Esophagus (tissue), 2 donors: ENCODE measurements at regions not wholly inside any gene's neighbourhood (a gene's known extent, or its start where the extent isn't known, plus 50 kb on each side); places are given as distances from the start of the nearest gene placed in this dataset.

Experiments
- H3K27ac ChIP-seq, 2 donors: one replicate each; pipeline ENCODE4 v1.5.1; 2013; ENCODE audit warnings: low read depth in 2 of 2, mild to moderate bottlenecking in 2 of 2, inconsistent platforms in 1 of 2, low read length in 1 of 2, moderate library complexity in 1 of 2
- H3K27me3 ChIP-seq, 2 donors: one replicate each; pipeline ENCODE4 v1.6.1; 2013; ENCODE audit warnings: low read length in 2 of 2, control low read depth in 1 of 2, mild to moderate bottlenecking in 1 of 2; ENCODE audit not compliant: insufficient read depth in 2 of 2, control insufficient read depth in 1 of 2
- H3K36me3 ChIP-seq, 2 donors: one replicate each; pipeline ENCODE4 v1.6.1; 2013; ENCODE audit warnings: low read length in 1 of 2; ENCODE audit not compliant: control insufficient read depth in 2 of 2, insufficient read depth in 2 of 2
- H3K4me1 ChIP-seq, 2 donors: one replicate each; pipeline ENCODE4 v1.6.1; 2013; ENCODE audit warnings: low read length in 1 of 2; ENCODE audit not compliant: control insufficient read depth in 2 of 2, insufficient read depth in 2 of 2
- H3K4me3 ChIP-seq, 2 donors: one replicate each; pipeline ENCODE4 v1.5.1; 2013; ENCODE audit warnings: low read length in 2 of 2, mild to moderate bottlenecking in 2 of 2, low read depth in 1 of 2, moderate library complexity in 1 of 2
- H3K9me3 ChIP-seq, 2 donors: one replicate each; pipeline ENCODE4 v1.6.1; 2013; ENCODE audit warnings: mild to moderate bottlenecking in 2 of 2, low read depth in 1 of 2, low read length in 1 of 2, moderate library complexity in 1 of 2; ENCODE audit not compliant: control insufficient read depth in 2 of 2, insufficient read depth in 1 of 2
- WGBS, 2 donors: extraction: QIAGEN DNeasy Blood & Tissue Kit; methylation state at CpG; one replicate each; pipeline ENCODE4 v1.1.7; 2013; 5-methylcytosine and 5-hydroxymethylcytosine counted together
- donor health status: healthy with polysubstance abuse.
- donor health status: Bipolar disorder and iron deficiency.

GRCh38 chr2:20150110-20150706 lies 74.7 kb downstream of the SDC1 start:
- Histone ChIP-seq H3K4me3 (no peak overlapping the region), H3K36me3 (no peaks in the 10 kb centered on the region), H3K9me3 (no peaks in the 10 kb centered on the region), H3K27ac (no peak overlapping the region), H3K4me1 (peaks cover 6 to 8% of the 10 kb centered on the region in 2 donors), H3K27me3 (no peaks in the 10 kb centered on the region)
- 90 to 94% methylated on average over 5 of the region's 5 CpGs for WGBS, 2 donors

GRCh38 chr2:20149703-20150030 lies 75.3 kb downstream of the SDC1 start:
- no peaks in the 10 kb centered on the region for H3K27me3 ChIP-seq
- H3K36me3 ChIP-seq, result no peaks in the 10 kb centered on the region
- whole genome bisulfite sequencing, 2 donors, result 69 to 84% methylated on average over 5 of the region's 5 CpGs
- no peaks in the 10 kb centered on the region for H3K9me3 ChIP-seq
- H3K27ac ChIP-seq, result no peak overlapping the region
- peaks cover 8 to 11% of the 10 kb centered on the region in 2 donors for H3K4me1 ChIP-seq
- H3K4me3 ChIP-seq, result no peak overlapping the region

- H3K4me3 ChIP-seq, result no peak overlapping the region
- WGBS, 2 donors, result 65 to 68% methylated on average over 12 of the region's 12 CpGs
- H3K27ac ChIP-seq, result no peak overlapping the region
Measured at GRCh38 chr2:20148923-20149702, 75.8 kb downstream of the SDC1 start.

GRCh38 chr2:20148426-20148922 lies 76.5 kb downstream of the SDC1 start:
- H3K36me3 ChIP-seq, result no peaks in the 10 kb centered on the region
- no peaks in the 10 kb centered on the region for H3K9me3 ChIP-seq
- no peaks in the 10 kb centered on the region for H3K27me3 ChIP-seq
- 73 to 80% methylated on average over 5 of the region's 5 CpGs for WGBS, 2 donors
- no peak overlapping the region for H3K4me3 ChIP-seq
- peaks cover 12 to 16% of the 10 kb centered on the region in 2 donors for H3K4me1 ChIP-seq
- H3K27ac ChIP-seq, result no peak overlapping the region

More at GRCh38 chr2:20148923-20149702, 75.8 kb downstream of the SDC1 start:
- Histone ChIP-seq H3K9me3 (no peaks in the 10 kb centered on the region), H3K4me1 (peaks cover 12 to 14% of the 10 kb centered on the region in 2 donors), H3K27me3 (no peaks in the 10 kb centered on the region), H3K36me3 (no peaks in the 10 kb centered on the region)

GRCh38 chr2:20147351-20147750 lies 77.6 kb downstream of the SDC1 start:
- Histone ChIP-seq H3K36me3 (no peaks in the 10 kb centered on the region), H3K27ac (no peak overlapping the region), H3K27me3 (no peaks in the 10 kb centered on the region), H3K4me1 (peaks cover 13 to 23% of the 10 kb centered on the region in 2 donors), H3K4me3 (no peak overlapping the region), H3K9me3 (no peaks in the 10 kb centered on the region)
- 84 to 92% methylated on average over 3 of the region's 3 CpGs for WGBS, 2 donors

- Histone ChIP-seq H3K4me3 (no peak overlapping the region), H3K4me1 (peaks cover 13 to 29% of the 10 kb centered on the region in 2 donors), H3K9me3 (no peaks in the 10 kb centered on the region), H3K36me3 (no peaks in the 10 kb centered on the region), H3K27me3 (no peaks in the 10 kb centered on the region), H3K27ac (peak overlapping the region; percentile 70 to 94)
- WGBS, 2 donors, result 66 to 74% methylated on average over 2 of the region's 2 CpGs
Measured at GRCh38 chr2:20146401-20146800, 78.5 kb downstream of the SDC1 start.

GRCh38 chr2:20145497-20146193 lies 79.3 kb downstream of the SDC1 start:
- WGBS, 2 donors, result 40 to 44% methylated on average over 11 of the region's 11 CpGs
- H3K4me1 ChIP-seq, result peaks cover 13 to 37% of the 10 kb centered on the region in 2 donors
- H3K27me3 ChIP-seq, result no peaks in the 10 kb centered on the region
- H3K4me3 ChIP-seq, result no peak overlapping the region
- peak overlapping the region; percentile 70 to 94 for H3K27ac ChIP-seq
- H3K9me3 ChIP-seq, result no peaks in the 10 kb centered on the region
- H3K36me3 ChIP-seq, result no peaks in the 10 kb centered on the region

- H3K4me3 ChIP-seq, result no peak overlapping the region
- no peaks in the 10 kb centered on the region for H3K27me3 ChIP-seq
- H3K27ac ChIP-seq, result peak overlapping the region; percentile 70 to 94
- H3K9me3 ChIP-seq, result no peaks in the 10 kb centered on the region
- WGBS, 2 donors, result 74 to 79% methylated on average over 6 of the region's 6 CpGs
- H3K36me3 ChIP-seq, result no peaks in the 10 kb centered on the region
- H3K4me1 ChIP-seq, result peaks cover 13 to 38% of the 10 kb centered on the region in 2 donors
Measured at GRCh38 chr2:20144861-20145260, 80.1 kb downstream of the SDC1 start.

- Histone ChIP-seq H3K4me1 (peaks cover 13 to 38% of the 10 kb centered on the region in 2 donors), H3K36me3 (no peaks in the 10 kb centered on the region), H3K9me3 (no peaks in the 10 kb centered on the region), H3K27ac (peak overlapping the region; percentile 70 to 94), H3K4me3 (no peak overlapping the region), H3K27me3 (no peaks in the 10 kb centered on the region)
- 92 to 100% methylated on average over 1 of the region's 1 CpG for WGBS, 2 donors
Measured at GRCh38 chr2:20144196-20144595, 80.7 kb downstream of the SDC1 start.
